ENCODE measurements at regions not wholly inside any gene's neighbourhood (a gene's known extent, or its start where the extent isn't known, plus 50 kb on each side); places are given as distances from the start of the nearest gene placed in this dataset.

GRCh38 chr2:54360055-54360792 lies 95.9 kb upstream of the SPTBN1 start:
- H3K9ac ChIP-seq (ENCODE audit: insufficient read depth, low read length, poor library complexity, severe bottlenecking): no peak overlapping the region
- no peaks in the 10 kb centered on the region for H3K4me1 Mint-ChIP-seq
- no peak for TF ChIP-seq CTCF (IDR thresholded peaks at IDR 0.05)
- no peaks in the 10 kb centered on the region for H3K27me3 ChIP-seq (ENCODE audit: control insufficient read depth in 2 of 2, insufficient read depth in 2 of 2, low read length in 2 of 2)
- intact Hi-C loops (cut with micrococcal nuclease): no loop called here
- peaks cover 0 to 2% of the 10 kb centered on the region in 2 donors for H3K9me3 ChIP-seq (replicated peaks in 1 of 2; ENCODE audit: control insufficient read depth in 1 of 2, insufficient read depth in 1 of 2, low read length in 2 of 2)
- no peak overlapping the region for H3K4me2 ChIP-seq (replicated peaks; ENCODE audit: extremely low read depth, low read length, poor library complexity, severe bottlenecking)
- no peaks in the 10 kb centered on the region for H4K20me1 ChIP-seq (ENCODE audit: insufficient read depth, low read length)
- no peak overlapping the region for H3K4me3 Mint-ChIP-seq
- DNase-seq: no peak
- H3K27ac Mint-ChIP-seq: no peak overlapping the region
- 86% methylated on average over 7 of the region's 8 CpGs for WGBS (ENCODE audit: insufficient coverage)
- no peaks in the 10 kb centered on the region for H3K36me3 ChIP-seq (replicated peaks in 1 of 2; ENCODE audit: control insufficient read depth in 1 of 2, insufficient read depth in 2 of 2, low read length in 2 of 2)
- H3K4me1 ChIP-seq (ENCODE audit: control insufficient read depth in 1 of 2, insufficient read depth in 2 of 2, low read length in 2 of 2): no peaks in the 10 kb centered on the region
- H3K36me3 Mint-ChIP-seq: no peaks in the 10 kb centered on the region
- H3K27ac ChIP-seq (ENCODE audit: low read depth in 1 of 2, low read length in 2 of 2): no peak overlapping the region
- no peak overlapping the region for H2AFZ ChIP-seq (ENCODE audit: insufficient read depth, low read depth, low read length, poor library complexity, severe bottlenecking)
- no peak overlapping the region for H3K4me3 ChIP-seq (replicated peaks in 1 of 3; ENCODE audit: low read depth in 2 of 3, low read length in 3 of 3)
- peaks cover 3 to 8% (median 5%) of the 10 kb centered on the region in 3 donors for H3K27me3 Mint-ChIP-seq (ENCODE audit: low read depth in 3 of 3)
- peaks cover 0 to 3% (median 0%) of the 10 kb centered on the region in 7 donors for H3K9me3 Mint-ChIP-seq
- no peaks in the 10 kb centered on the region for H3K79me2 ChIP-seq (ENCODE audit: insufficient read depth, low read length)

- H3K27ac Mint-ChIP-seq: no peak overlapping the region
- H3K9ac ChIP-seq (ENCODE audit: insufficient read depth, low read length, poor library complexity, severe bottlenecking): no peak overlapping the region
- H3K79me2 ChIP-seq (ENCODE audit: insufficient read depth, low read length): no peaks in the 10 kb centered on the region
- intact Hi-C loops (cut with micrococcal nuclease): no loop called here
- H3K36me3 Mint-ChIP-seq: no peaks in the 10 kb centered on the region
- no peaks in the 10 kb centered on the region for H3K4me1 Mint-ChIP-seq
- no peaks in the 10 kb centered on the region for H4K20me1 ChIP-seq (ENCODE audit: insufficient read depth, low read length)
- TF ChIP-seq CTCF (IDR thresholded peaks at IDR 0.05): no peak
- no peaks in the 10 kb centered on the region for H3K4me1 ChIP-seq (ENCODE audit: control insufficient read depth in 1 of 2, insufficient read depth in 2 of 2, low read length in 2 of 2)
- peaks cover 10 to 11% of the 10 kb centered on the region in 2 donors for H3K9me3 ChIP-seq (replicated peaks in 1 of 2; ENCODE audit: control insufficient read depth in 1 of 2, insufficient read depth in 1 of 2, low read length in 2 of 2)
- peaks cover 0 to 5% (median 5%) of the 10 kb centered on the region in 3 donors for H3K27me3 Mint-ChIP-seq (ENCODE audit: low read depth in 3 of 3)
- WGBS (ENCODE audit: insufficient coverage): no CpG with 5 or more reads among the region's 3 CpGs
- no peak overlapping the region for H3K4me3 ChIP-seq (replicated peaks in 1 of 3; ENCODE audit: low read depth in 2 of 3, low read length in 3 of 3)
- no peak overlapping the region for H3K4me2 ChIP-seq (replicated peaks; ENCODE audit: extremely low read depth, low read length, poor library complexity, severe bottlenecking)
- no peaks in the 10 kb centered on the region for H3K27me3 ChIP-seq (ENCODE audit: control insufficient read depth in 2 of 2, insufficient read depth in 2 of 2, low read length in 2 of 2)
- H3K4me3 Mint-ChIP-seq: no peak overlapping the region
- H2AFZ ChIP-seq (ENCODE audit: insufficient read depth, low read depth, low read length, poor library complexity, severe bottlenecking): no peak overlapping the region
- H3K27ac ChIP-seq (ENCODE audit: low read depth in 1 of 2, low read length in 2 of 2): no peak overlapping the region
- no peak for DNase-seq
- peaks cover 3 to 17% (median 11%) of the 10 kb centered on the region in 7 donors for H3K9me3 Mint-ChIP-seq
- no peaks in the 10 kb centered on the region for H3K36me3 ChIP-seq (replicated peaks in 1 of 2; ENCODE audit: control insufficient read depth in 1 of 2, insufficient read depth in 2 of 2, low read length in 2 of 2)
Observed at GRCh38 chr2:54364409-54364808, 91.7 kb upstream of the SPTBN1 start.

Measured in CD14-positive monocyte (primary cell).